ENCODE measurements at regions not wholly inside any gene's neighbourhood (a gene's known extent, or its start where the extent isn't known, plus 50 kb on each side); places are given as distances from the start of the nearest gene placed in this dataset.

DNA sequence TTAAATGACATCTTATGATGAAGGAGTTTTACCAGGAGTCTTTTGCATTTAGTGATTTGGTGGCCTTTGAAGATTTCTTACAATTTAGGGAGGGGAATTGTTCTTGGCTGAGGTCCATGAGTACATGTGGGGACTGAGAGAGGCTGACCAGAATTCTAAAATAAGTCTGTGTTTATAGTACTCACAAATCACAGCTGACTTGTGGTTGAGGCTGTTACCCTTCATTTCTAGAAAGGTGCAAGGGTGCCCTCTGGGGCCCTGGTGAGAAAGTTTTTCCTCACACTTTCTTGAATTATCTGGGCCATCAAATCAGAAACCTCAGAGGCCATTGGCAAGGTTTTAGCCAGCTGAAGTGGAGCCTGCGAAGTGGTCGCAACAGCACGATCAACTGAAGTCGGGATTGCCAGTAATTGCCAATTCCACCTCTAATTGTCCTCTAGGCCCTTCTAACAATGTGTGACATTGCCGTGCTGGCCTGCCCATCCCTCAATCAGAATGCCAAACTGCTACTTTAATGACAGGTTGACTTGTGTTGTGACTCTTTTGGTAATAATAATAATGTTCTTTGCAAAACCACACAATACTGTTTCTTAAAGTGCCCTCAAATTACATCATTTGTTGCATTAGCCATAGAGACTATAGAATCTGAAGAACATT lies 221.6 kb downstream of the OGFRL1 start:
- no peak for TF ChIP-seq POLR2AphosphoS5 (IDR thresholded peaks at IDR 0.05; ENCODE audit: borderline replicate concordance, low read depth, low read length)
- no peak for TF ChIP-seq EZH2 (IDR thresholded peaks at IDR 0.05)
- TF ChIP-seq FOXP2 (optimal IDR thresholded peaks at IDR 0.05; ENCODE audit: control extremely low read depth, extremely low read length, insufficient read depth) = no peak
